IMR-90 (cell line): ENCODE measurements at regions not wholly inside any gene's neighbourhood (a gene's known extent, or its start where the extent isn't known, plus 50 kb on each side); places are given as distances from the start of the nearest gene placed in this dataset.

Experiments used
- ATAC-seq: fragments of 200-7000 bp; cut with Tn5 transposase; 2 replicates; pipeline ENCODE4 v1.9.1; 2020; ENCODE audit warnings: low read depth, mild to moderate bottlenecking, moderate library complexity
- BruUV-seq: library from RNA; stranded (reverse); fragments of 400-500 nt; replicated peaks from 2 replicates; lab custom pipeline; 2021; lab: Mats Ljungman, UMichigan
- CTCF ChIA-PET: fragments of 300-600 bp; formaldehyde crosslinking; extraction: SDS; loops from one replicate; lab custom pipeline; 2021; ENCODE audit warnings: antibody characterized with exemption; lab: Yijun Ruan, JAX
- POLR2A ChIA-PET: fragments of 300-600 bp; sonication (Branson Sonifier 250); formaldehyde crosslinking; loops from one replicate; lab custom pipeline; 2022; ENCODE audit warnings: antibody characterized with exemption; ENCODE audit not compliant: unreplicated experiment; lab: Charles Lee
- DNase-seq: peaks from one replicate; pipeline ENCODE4 v3.0.0; 2013
- H2AFZ ChIP-seq: replicated peaks from 2 replicates; pipeline ENCODE3; 2013; ENCODE audit warnings: low read length, mild to moderate bottlenecking; ENCODE audit not compliant: poor library complexity
- H2AK5ac ChIP-seq: 2 replicates; pipeline ENCODE4 v1.6.1; 2013; ENCODE audit warnings: low read depth, low read length, inconsistent platforms
- H2AK9ac ChIP-seq: replicated peaks from 2 replicates; pipeline ENCODE3; 2013; ENCODE audit warnings: mild to moderate bottlenecking, low read depth, low read length, moderate library complexity; ENCODE audit not compliant: poor library complexity
- H2BK120ac ChIP-seq: 2 replicates; pipeline ENCODE4 v1.6.1; 2013; ENCODE audit warnings: low read depth, low read length, inconsistent platforms
- H2BK15ac ChIP-seq: 3 replicates; pipeline ENCODE4 v1.6.1; 2013; ENCODE audit warnings: low read depth, low read length, inconsistent platforms
- H2BK20ac ChIP-seq: 2 replicates; pipeline ENCODE4 v1.6.1; 2013; ENCODE audit warnings: low read depth, mild to moderate bottlenecking, inconsistent platforms, low read length, moderate library complexity
- H2BK5ac ChIP-seq: 2 replicates; pipeline ENCODE4 v1.6.1; 2013; ENCODE audit warnings: mild to moderate bottlenecking, low read depth, low read length, inconsistent platforms; ENCODE audit not compliant: poor library complexity, severe bottlenecking
- H3K14ac ChIP-seq: replicated peaks from 2 replicates; pipeline ENCODE4 v1.6.1; 2013; ENCODE audit warnings: low read depth, low read length, inconsistent platforms
- H3K18ac ChIP-seq: 2 replicates; pipeline ENCODE4 v1.6.1; 2013; ENCODE audit warnings: low read depth, low read length, control low read depth
- H3K23ac ChIP-seq: 2 replicates; pipeline ENCODE4 v1.6.1; 2013; ENCODE audit warnings: low read depth, low read length, inconsistent platforms
- H3K27ac ChIP-seq: 2 replicates; pipeline ENCODE4 v1.5.1; 2013; ENCODE audit warnings: mild to moderate bottlenecking, control low read depth, low read length; ENCODE audit not compliant: insufficient read depth
- H3K27me3 ChIP-seq: 2 replicates; pipeline ENCODE4 v1.6.1; 2013; ENCODE audit warnings: low read length; ENCODE audit not compliant: control insufficient read depth, insufficient read depth
- H3K36me3 ChIP-seq: 2 replicates; pipeline ENCODE4 v1.6.1; 2013; ENCODE audit warnings: low read length, mixed read lengths; ENCODE audit not compliant: control insufficient read depth, insufficient read depth
- H3K4ac ChIP-seq: 2 replicates; pipeline ENCODE4 v1.6.1; 2013; ENCODE audit warnings: low read depth, low read length, inconsistent platforms
- H3K4me1 ChIP-seq: 2 replicates; pipeline ENCODE4 v1.6.1; 2013; ENCODE audit warnings: low read length, mixed read lengths; ENCODE audit not compliant: control insufficient read depth, insufficient read depth
- H3K4me2 ChIP-seq: 2 replicates; pipeline ENCODE4 v1.6.1; 2013; ENCODE audit warnings: low read depth, mild to moderate bottlenecking, control low read depth, low read length, moderate library complexity
- H3K4me3 ChIP-seq: 2 replicates; pipeline ENCODE4 v1.5.1; 2013; ENCODE audit warnings: low read depth, mild to moderate bottlenecking, control low read depth, low read length, moderate library complexity; ENCODE audit not compliant: insufficient read depth
- H3K56ac ChIP-seq: 2 replicates; pipeline ENCODE4 v1.6.1; 2013; ENCODE audit warnings: low read length, inconsistent platforms; ENCODE audit not compliant: insufficient read depth; ENCODE audit errors: extremely low read depth
- H3K79me1 ChIP-seq, 2 experiments: 2 replicates each; pipeline ENCODE4 v1.6.1; 2013; ENCODE audit warnings: low read length in 2 of 2, inconsistent platforms in 1 of 2, low read depth in 1 of 2
- H3K9ac ChIP-seq: 2 replicates; pipeline ENCODE4 v1.6.1; 2013; ENCODE audit warnings: low read depth, low read length, control low read depth
- H3K9me1 ChIP-seq: 2 replicates; pipeline ENCODE4 v1.6.1; 2013; ENCODE audit warnings: low read length, inconsistent platforms; ENCODE audit not compliant: insufficient read depth
- H3K9me3 ChIP-seq: 2 replicates; pipeline ENCODE4 v1.6.1; 2013; ENCODE audit warnings: low read length; ENCODE audit not compliant: control insufficient read depth, insufficient read depth
- H4K20me1 ChIP-seq: 2 replicates; pipeline ENCODE4 v1.6.1; 2013; ENCODE audit warnings: low read length, inconsistent platforms; ENCODE audit not compliant: insufficient read depth
- H4K5ac ChIP-seq: 2 replicates; pipeline ENCODE4 v1.6.1; 2013; ENCODE audit warnings: mild to moderate bottlenecking, low read depth, low read length, control low read depth
- H4K8ac ChIP-seq, 2 experiments: 2 replicates each; pipeline ENCODE4 v1.6.1; 2013; ENCODE audit warnings: low read depth in 2 of 2, low read length in 2 of 2, control low read depth in 1 of 2, inconsistent platforms in 1 of 2
- H4K91ac ChIP-seq: 2 replicates; pipeline ENCODE4 v1.6.1; 2013; ENCODE audit warnings: low read depth, low read length, inconsistent platforms; ENCODE audit not compliant: insufficient read depth
- BHLHE40 ChIP-seq: fragments of 150-350 bp; IDR thresholded peaks from 2 replicates; pipeline ENCODE4 v1.6.1; 2016; ENCODE audit warnings: mild to moderate bottlenecking, low read depth, low read length
- CEBPB ChIP-seq: IDR thresholded peaks from 2 replicates; pipeline ENCODE4 v1.6.1; 2012; ENCODE audit warnings: low read depth, low read length, improper control_type of control experiment
- CHD1 ChIP-seq: IDR thresholded peaks from 2 replicates; pipeline ENCODE4 v1.6.1; 2012; ENCODE audit warnings: low read depth, low read length, improper control_type of control experiment
- CTCF ChIP-seq: conservative IDR thresholded peaks from 2 replicates; pipeline ENCODE4 v1.5.1; 2012; ENCODE audit warnings: mild to moderate bottlenecking, low read depth, low read length, improper control_type of control experiment
- ELK1 ChIP-seq: fragments of 150-350 bp; IDR thresholded peaks from 2 replicates; pipeline ENCODE4 v1.6.1; 2016; ENCODE audit warnings: low read depth, mild to moderate bottlenecking, low read length, moderate library complexity, borderline replicate concordance
- FOS ChIP-seq: fragments of 150-350 bp; IDR thresholded peaks from 2 replicates; pipeline ENCODE4 v1.6.1; 2016; ENCODE audit warnings: low read depth, low read length
- MAFK ChIP-seq: IDR thresholded peaks from 2 replicates; pipeline ENCODE4 v1.6.1; 2012; ENCODE audit warnings: low read depth, low read length, improper control_type of control experiment
- MAZ ChIP-seq: IDR thresholded peaks from 2 replicates; pipeline ENCODE4 v1.6.1; 2012; ENCODE audit warnings: low read depth, mild to moderate bottlenecking, low read length, improper control_type of control experiment, moderate library complexity, borderline replicate concordance
- MXI1 ChIP-seq: IDR thresholded peaks from 2 replicates; pipeline ENCODE4 v1.6.1; 2012; ENCODE audit warnings: low read depth, mild to moderate bottlenecking, low read length, moderate library complexity, borderline replicate concordance
- POLR2A ChIP-seq: IDR thresholded peaks from 2 replicates; pipeline ENCODE4 v1.6.1; 2012; ENCODE audit warnings: mild to moderate bottlenecking, low read depth, low read length
- RAD21 ChIP-seq: IDR thresholded peaks from 2 replicates; pipeline ENCODE4 v1.6.1; 2012; ENCODE audit warnings: low read length, improper control_type of control experiment
- RCOR1 ChIP-seq: IDR thresholded peaks from 2 replicates; pipeline ENCODE4 v1.6.1; 2012; ENCODE audit warnings: mild to moderate bottlenecking, low read length, improper control_type of control experiment; ENCODE audit not compliant: insufficient replicate concordance
- RFX5 ChIP-seq: IDR thresholded peaks from 2 replicates; pipeline ENCODE4 v1.8.0; 2012; ENCODE audit warnings: low read depth, mild to moderate bottlenecking, low read length, moderate library complexity
- SMC3 ChIP-seq: fragments of 150-350 bp; IDR thresholded peaks from 2 replicates; pipeline ENCODE4 v1.6.1; 2016; ENCODE audit warnings: low read depth, mild to moderate bottlenecking, antibody characterized with exemption, low read length, moderate library complexity
- WGBS, 2 experiments: methylation state at CpG; one replicate each; pipeline versions ENCODE4 v1.1.5 to v1.1.7; 2013; ENCODE audit warnings: missing lambda C conversion rate in 2 of 2; ENCODE audit not compliant: insufficient read length in 1 of 2; ENCODE audit errors: extremely low coverage in 2 of 2; 5-methylcytosine and 5-hydroxymethylcytosine counted together
- dilution Hi-C: fragments of 300-500 bp; cut with HindIII; formaldehyde crosslinking; loops from one replicate; pipeline ENCODE4 v1.14.3; 2018; ENCODE audit warnings: low sequenced_read_pairs; ENCODE audit not compliant: unreplicated experiment
- in situ Hi-C: fragments of 300-500 bp; cut with MboI; formaldehyde crosslinking; loops from 3 replicates; pipeline ENCODE4 v1.14.3; 2019; ENCODE audit warnings: low sequenced_read_pairs, inconsistent platforms, mixed read lengths
- intact Hi-C: fragments of 100-400 bp; cut with micrococcal nuclease; formaldehyde crosslinking; loops from 2 replicates; pipeline ENCODE4 v1.10.0; 2022
- TF ChIP-seq, protein P1 (sequence below): fragments of 150-350 bp; IDR thresholded peaks from 2 replicates; pipeline ENCODE4 v1.6.1; 2017; ENCODE audit warnings: mild to moderate bottlenecking, antibody characterized with exemption, low read length, low read depth

- H3K79me1 ChIP-seq = no peaks in the 10 kb centered on the region
- no peak overlapping the region for H2AK5ac ChIP-seq
- no peak overlapping the region for H3K4ac ChIP-seq
- H2AFZ ChIP-seq = no peak overlapping the region
- DNase-seq = no peak
- H3K56ac ChIP-seq = no peak overlapping the region
- no peaks in the 10 kb centered on the region for H3K9me3 ChIP-seq
- H3K14ac ChIP-seq = no peak overlapping the region
- no peak overlapping the region for H3K27ac ChIP-seq
- no CpG with 5 or more reads among the region's 3 CpGs for WGBS, 2 experiments
- no peak overlapping the region for H2BK15ac ChIP-seq
- H2AK9ac ChIP-seq = no peak overlapping the region
- no peak overlapping the region for H3K18ac ChIP-seq
- H3K23ac ChIP-seq = no peak overlapping the region
- H2BK5ac ChIP-seq = no peak overlapping the region
- H3K27me3 ChIP-seq = no peaks in the 10 kb centered on the region
- H4K20me1 ChIP-seq = no peaks in the 10 kb centered on the region
- no peaks in the 10 kb centered on the region for H3K36me3 ChIP-seq
- in situ Hi-C loops = no loop called here
- dilution Hi-C loops = no loop called here
- H4K5ac ChIP-seq = no peak overlapping the region
- POLR2A ChIA-PET = no interaction called here
- H3K4me1 ChIP-seq = no peaks in the 10 kb centered on the region
- no peak overlapping the region for H4K8ac ChIP-seq
- H2BK20ac ChIP-seq = no peak overlapping the region
- ATAC-seq = no peak
- TF ChIP-seq CEBPB = no peak
- TF ChIP-seq CTCF = no peak
- no peak for TF ChIP-seq CHD1
- no peak for TF ChIP-seq MAZ
- no peak for TF ChIP-seq POLR2A
- TF ChIP-seq RFX5 = no peak
- no peak for TF ChIP-seq MXI1
- no peak for TF ChIP-seq RCOR1
- TF ChIP-seq ELK1 = no peak
- TF ChIP-seq, protein P1, sequence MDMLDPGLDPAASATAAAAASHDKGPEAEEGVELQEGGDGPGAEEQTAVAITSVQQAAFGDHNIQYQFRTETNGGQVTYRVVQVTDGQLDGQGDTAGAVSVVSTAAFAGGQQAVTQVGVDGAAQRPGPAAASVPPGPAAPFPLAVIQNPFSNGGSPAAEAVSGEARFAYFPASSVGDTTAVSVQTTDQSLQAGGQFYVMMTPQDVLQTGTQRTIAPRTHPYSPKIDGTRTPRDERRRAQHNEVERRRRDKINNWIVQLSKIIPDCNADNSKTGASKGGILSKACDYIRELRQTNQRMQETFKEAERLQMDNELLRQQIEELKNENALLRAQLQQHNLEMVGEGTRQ = no peak
- TF ChIP-seq SMC3 = no peak
- TF ChIP-seq BHLHE40 = no peak
- TF ChIP-seq MAFK = no peak
- TF ChIP-seq FOS = no peak
- TF ChIP-seq RAD21 = no peak
- CTCF ChIA-PET = no interaction called here
- H4K91ac ChIP-seq = no peak overlapping the region
- no peaks in the 10 kb centered on the region for H3K9me1 ChIP-seq
- H3K9ac ChIP-seq = no peak overlapping the region
- H2BK120ac ChIP-seq = no peak overlapping the region
- H3K4me3 ChIP-seq = no peak overlapping the region
- no TSS peak for BruUV-seq
- no peak overlapping the region for H3K4me2 ChIP-seq
- intact Hi-C loops = no loop called here
These were observed 250.3 kb downstream of the EDEM1 start for GRCh38 chr3:5437783-5438323.
